ENCODE measurements at regions not wholly inside any gene's neighbourhood (a gene's known extent, or its start where the extent isn't known, plus 50 kb on each side); places are given as distances from the start of the nearest gene placed in this dataset.
"Not testable (repeated sequence)": the region's sequence is repeated elsewhere in the genome, so short reads cannot be mapped to it uniquely, and the experiment has no call there.

DNA sequence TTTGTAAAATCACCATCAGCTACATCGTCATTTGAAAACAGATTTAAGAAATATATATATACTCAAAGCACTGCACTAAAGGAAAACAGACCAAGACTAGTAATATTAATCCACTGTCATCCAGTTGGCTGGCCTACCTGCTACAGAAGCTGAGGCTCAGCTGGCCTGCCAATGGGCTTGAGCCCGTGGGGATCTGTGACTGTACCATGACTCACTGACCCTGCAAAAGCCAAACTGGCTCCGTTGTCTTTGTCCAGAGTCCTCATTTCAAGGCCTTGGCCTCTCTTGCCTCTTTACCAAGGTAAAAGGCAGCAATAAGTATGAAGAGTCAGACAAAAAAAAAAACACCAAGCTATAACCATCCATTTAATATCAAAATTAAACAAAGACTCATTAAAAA is 463.5 kb upstream of the RASGRP1 start:
- Histone ChIP-seq H3K9me3 (ENCODE audit: control insufficient read depth in 1 of 2, low read length in 2 of 2) (no peaks in the 10 kb centered on the region), H3K27me3 (ENCODE audit: low read depth, low read length) (no peaks in the 10 kb centered on the region), H3K4me3 (ENCODE audit: low read depth in 1 of 2, low read length in 2 of 2) (no peak overlapping the region), H3K4me1 (ENCODE audit: control insufficient read depth in 1 of 2, insufficient read depth in 2 of 2, low read length in 2 of 2) (no peaks in the 10 kb centered on the region), H3K27ac (ENCODE audit: low read length) (no peak overlapping the region), H3K36me3 (ENCODE audit: control insufficient read depth in 1 of 2, insufficient read depth in 2 of 2, low read length in 2 of 2) (no peaks in the 10 kb centered on the region)

DNA sequence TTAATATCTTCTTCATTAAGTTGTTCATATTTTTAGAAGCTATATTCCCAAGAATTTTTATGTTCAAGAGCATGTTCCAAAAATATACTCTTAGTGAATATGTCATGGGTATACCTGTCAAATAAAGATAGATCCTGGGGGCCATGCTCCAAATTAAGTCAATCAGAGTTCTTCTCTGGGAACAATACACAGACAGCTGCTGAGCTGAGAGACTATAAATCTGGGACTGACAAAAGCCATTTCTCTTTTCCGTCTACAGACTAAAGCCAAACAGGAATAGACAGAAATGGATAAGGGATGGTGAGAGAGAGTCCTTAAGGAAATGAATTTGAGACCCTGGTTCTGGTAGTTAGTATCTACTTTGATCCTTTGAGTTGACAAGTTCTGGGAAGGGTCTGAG is 465.1 kb upstream of the RASGRP1 start:
- Histone ChIP-seq H3K9me3 (ENCODE audit: control insufficient read depth in 1 of 2, low read length in 2 of 2) (no peaks in the 10 kb centered on the region), H3K36me3 (ENCODE audit: control insufficient read depth in 1 of 2, insufficient read depth in 2 of 2, low read length in 2 of 2) (no peaks in the 10 kb centered on the region), H3K27me3 (ENCODE audit: low read depth, low read length) (no peaks in the 10 kb centered on the region), H3K27ac (ENCODE audit: low read length) (no peak overlapping the region), H3K4me1 (ENCODE audit: control insufficient read depth in 1 of 2, insufficient read depth in 2 of 2, low read length in 2 of 2) (no peaks in the 10 kb centered on the region), H3K4me3 (ENCODE audit: low read depth in 1 of 2, low read length in 2 of 2) (no peak overlapping the region)

DNA sequence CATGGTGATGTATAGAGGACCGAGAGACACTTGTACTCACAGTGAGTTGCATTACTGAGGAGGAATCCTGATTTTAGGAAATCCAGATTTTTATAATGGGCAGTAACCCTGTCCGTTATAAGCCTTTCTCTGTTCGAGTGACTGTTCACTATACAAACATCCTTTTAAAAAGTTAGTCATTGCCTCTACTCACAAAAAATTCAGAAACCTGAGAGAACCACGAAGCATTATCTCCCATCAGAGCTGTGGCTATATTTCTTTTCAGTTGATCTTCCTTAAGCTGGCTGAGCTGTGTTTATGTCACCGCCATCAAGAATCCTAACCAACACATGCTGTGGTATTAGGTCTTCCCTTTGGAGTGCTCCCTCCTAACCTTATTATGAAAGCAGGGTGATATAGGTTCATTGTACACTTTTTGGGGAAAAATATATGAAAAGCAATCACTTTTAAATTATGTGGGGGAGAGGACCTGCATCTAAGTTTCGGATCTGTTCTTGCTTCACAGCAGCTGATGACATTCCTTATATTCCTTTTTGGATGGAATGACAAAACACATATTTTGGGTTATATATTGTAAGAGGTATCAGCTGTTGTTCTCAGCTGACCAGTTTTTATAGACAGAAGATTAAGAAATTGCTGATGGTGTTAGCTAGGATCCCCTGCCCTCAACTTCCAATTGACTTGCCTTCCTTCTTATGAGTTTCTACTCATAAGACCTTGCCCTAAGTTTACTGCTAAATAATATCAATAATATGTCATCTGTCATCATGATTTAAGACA is 465.9 kb upstream of the RASGRP1 start:
- Histone ChIP-seq H3K27me3 (ENCODE audit: low read depth, low read length) (no peaks in the 10 kb centered on the region), H3K9me3 (ENCODE audit: control insufficient read depth in 1 of 2, low read length in 2 of 2) (no peaks in the 10 kb centered on the region), H3K4me1 (ENCODE audit: control insufficient read depth in 1 of 2, insufficient read depth in 2 of 2, low read length in 2 of 2) (no peaks in the 10 kb centered on the region), H3K4me3 (ENCODE audit: low read depth in 1 of 2, low read length in 2 of 2) (no peak overlapping the region), H3K36me3 (ENCODE audit: control insufficient read depth in 1 of 2, insufficient read depth in 2 of 2, low read length in 2 of 2) (no peaks in the 10 kb centered on the region), H3K27ac (ENCODE audit: low read length) (no peak overlapping the region)

DNA sequence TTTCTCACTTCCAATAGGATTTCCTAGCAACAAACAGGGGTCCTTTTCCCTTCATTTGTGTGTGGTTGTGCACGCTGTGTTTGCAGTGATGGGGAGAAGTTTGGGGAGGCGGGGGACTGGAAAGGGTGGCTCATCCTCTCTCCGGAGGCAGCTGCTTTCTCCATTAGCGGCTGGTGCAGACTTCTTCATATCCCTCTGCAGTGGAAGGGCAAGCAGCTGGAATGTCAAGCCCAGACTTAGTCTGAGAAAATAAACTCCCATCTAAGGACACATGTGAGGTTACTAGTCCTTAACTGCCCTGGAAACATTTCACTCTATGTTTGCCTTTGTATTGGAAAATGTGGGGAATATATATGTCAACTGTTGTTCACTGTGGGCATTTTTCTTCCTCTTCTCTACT is 467.0 kb upstream of the RASGRP1 start:
- H3K27me3 ChIP-seq (ENCODE audit: low read depth, low read length) = no peaks in the 10 kb centered on the region
- H3K36me3 ChIP-seq (ENCODE audit: control insufficient read depth in 1 of 2, insufficient read depth in 2 of 2, low read length in 2 of 2) = no peaks in the 10 kb centered on the region
- no peak overlapping the region for H3K4me3 ChIP-seq (ENCODE audit: low read depth in 1 of 2, low read length in 2 of 2)

DNA sequence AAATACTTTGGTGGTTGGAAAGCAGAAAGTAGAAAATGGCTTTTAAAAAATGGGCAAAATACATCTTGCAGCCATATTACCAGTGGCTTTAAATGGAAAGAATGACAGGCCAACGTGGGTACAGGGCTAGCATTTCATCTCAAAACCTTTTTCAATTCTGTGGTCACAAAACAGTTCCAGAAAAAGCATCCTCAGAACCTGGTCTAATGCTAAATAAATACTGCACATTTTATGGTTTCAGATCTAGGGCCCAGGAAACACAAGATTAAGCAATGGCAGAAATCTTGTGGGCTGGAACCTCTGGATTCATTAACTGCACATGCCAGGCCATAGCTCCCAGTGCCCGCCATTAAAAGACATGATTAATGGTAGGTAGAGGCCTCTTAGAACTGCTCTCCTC is 470.2 kb upstream of the RASGRP1 start:
- H3K27me3 ChIP-seq (ENCODE audit: low read depth, low read length) = no peaks in the 10 kb centered on the region

More for the DNA sequence above, 467.0 kb upstream of the RASGRP1 start:
- no peaks in the 10 kb centered on the region for H3K4me1 ChIP-seq (ENCODE audit: control insufficient read depth in 1 of 2, insufficient read depth in 2 of 2, low read length in 2 of 2)
- H3K9me3 ChIP-seq (ENCODE audit: control insufficient read depth in 1 of 2, low read length in 2 of 2) = no peaks in the 10 kb centered on the region
- H3K27ac ChIP-seq (ENCODE audit: low read length) = no peak overlapping the region

DNA sequence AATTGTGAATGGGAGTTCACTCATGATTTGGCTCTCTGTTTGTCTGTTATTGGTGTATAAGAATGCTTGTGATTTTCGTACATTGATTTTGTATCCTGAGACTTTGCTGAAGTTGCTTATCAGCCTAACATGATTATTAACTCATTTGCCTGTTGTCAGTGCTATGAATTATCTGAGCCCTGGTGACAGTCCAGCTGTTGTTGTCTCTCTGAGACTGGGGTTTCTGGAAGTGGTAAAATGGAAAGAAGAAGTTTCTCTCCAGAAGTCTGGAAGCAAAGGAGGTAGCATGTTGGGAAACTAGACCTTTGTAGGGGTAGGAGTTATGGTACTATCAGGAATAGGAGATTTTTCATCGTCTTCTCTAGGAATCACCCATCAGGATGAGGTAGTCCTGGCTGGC is 473.0 kb upstream of the RASGRP1 start:
- not testable (repeated sequence) for H3K9me3 ChIP-seq (ENCODE audit: control insufficient read depth in 1 of 2, low read length in 2 of 2); H3K4me1 ChIP-seq (ENCODE audit: control insufficient read depth in 1 of 2, insufficient read depth in 2 of 2, low read length in 2 of 2); H3K36me3 ChIP-seq (ENCODE audit: control insufficient read depth in 1 of 2, insufficient read depth in 2 of 2, low read length in 2 of 2); H3K27me3 ChIP-seq (ENCODE audit: low read depth, low read length); H3K4me3 ChIP-seq (ENCODE audit: low read depth in 1 of 2, low read length in 2 of 2); H3K27ac ChIP-seq (ENCODE audit: low read length)

More for the DNA sequence above, 470.2 kb upstream of the RASGRP1 start:
- Histone ChIP-seq H3K27ac (ENCODE audit: low read length) (no peak overlapping the region), H3K4me1 (ENCODE audit: control insufficient read depth in 1 of 2, insufficient read depth in 2 of 2, low read length in 2 of 2) (no peaks in the 10 kb centered on the region), H3K4me3 (ENCODE audit: low read depth in 1 of 2, low read length in 2 of 2) (no peak overlapping the region), H3K9me3 (ENCODE audit: control insufficient read depth in 1 of 2, low read length in 2 of 2) (no peaks in the 10 kb centered on the region), H3K36me3 (ENCODE audit: control insufficient read depth in 1 of 2, insufficient read depth in 2 of 2, low read length in 2 of 2) (no peaks in the 10 kb centered on the region)

DNA sequence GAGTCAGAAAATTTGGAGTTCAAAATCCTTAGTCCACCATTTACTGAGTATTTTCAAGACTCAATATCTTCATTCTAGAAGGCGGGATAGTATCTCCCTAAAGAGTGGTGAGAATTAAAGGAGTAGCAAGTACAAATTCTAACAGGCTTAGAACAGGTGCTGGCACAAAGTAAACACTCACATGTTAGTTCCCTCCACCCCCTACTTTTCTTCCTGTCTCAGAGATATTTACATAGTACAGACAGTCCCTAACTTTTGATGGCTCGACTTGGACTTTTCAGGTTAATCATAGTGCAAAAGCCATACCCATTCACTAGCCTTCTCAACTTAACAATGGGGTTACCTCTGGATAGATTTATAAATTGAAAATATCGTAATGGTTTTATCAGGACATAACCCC is 476.2 kb upstream of the RASGRP1 start:
- Histone ChIP-seq H3K4me3 (ENCODE audit: low read depth in 1 of 2, low read length in 2 of 2) (no peak overlapping the region), H3K36me3 (ENCODE audit: control insufficient read depth in 1 of 2, insufficient read depth in 2 of 2, low read length in 2 of 2) (no peaks in the 10 kb centered on the region), H3K4me1 (ENCODE audit: control insufficient read depth in 1 of 2, insufficient read depth in 2 of 2, low read length in 2 of 2) (no peaks in the 10 kb centered on the region), H3K27me3 (ENCODE audit: low read depth, low read length) (no peaks in the 10 kb centered on the region), H3K27ac (ENCODE audit: low read length) (no peak overlapping the region), H3K9me3 (ENCODE audit: control insufficient read depth in 1 of 2, low read length in 2 of 2) (no peaks in the 10 kb centered on the region)

DNA sequence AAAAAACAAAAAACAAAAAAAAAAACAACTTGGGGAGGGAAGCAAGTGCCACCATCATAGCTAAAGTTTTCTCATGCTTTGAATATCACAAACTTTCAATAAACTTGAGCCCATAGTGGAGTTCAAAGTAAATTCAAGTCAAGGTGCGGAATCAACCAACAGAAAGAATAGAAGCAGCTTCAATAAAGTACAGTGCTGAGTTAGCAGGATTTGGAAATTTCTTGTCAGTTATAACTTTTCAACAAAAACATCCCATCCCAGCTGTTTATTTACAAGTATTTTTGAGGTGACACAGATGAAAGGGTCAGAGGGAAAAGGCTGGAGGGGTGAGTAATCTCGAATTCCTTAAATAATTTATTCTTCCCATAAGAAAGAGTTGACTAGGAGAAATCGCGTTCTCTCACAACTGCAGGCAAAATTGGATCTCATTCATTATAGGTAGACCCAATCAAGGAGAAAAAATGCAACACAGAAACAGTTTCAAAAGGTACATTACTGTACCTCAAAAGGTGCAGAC is 477.4 kb upstream of the RASGRP1 start:
- H3K4me1 ChIP-seq (ENCODE audit: control insufficient read depth in 1 of 2, insufficient read depth in 2 of 2, low read length in 2 of 2) = no peaks in the 10 kb centered on the region
- H3K9me3 ChIP-seq (ENCODE audit: control insufficient read depth in 1 of 2, low read length in 2 of 2) = no peaks in the 10 kb centered on the region
- no peaks in the 10 kb centered on the region for H3K27me3 ChIP-seq (ENCODE audit: low read depth, low read length)
- H3K4me3 ChIP-seq (ENCODE audit: low read depth in 1 of 2, low read length in 2 of 2) = no peak overlapping the region
- H3K27ac ChIP-seq (ENCODE audit: low read length) = no peak overlapping the region
- H3K36me3 ChIP-seq (ENCODE audit: control insufficient read depth in 1 of 2, insufficient read depth in 2 of 2, low read length in 2 of 2) = no peaks in the 10 kb centered on the region

DNA sequence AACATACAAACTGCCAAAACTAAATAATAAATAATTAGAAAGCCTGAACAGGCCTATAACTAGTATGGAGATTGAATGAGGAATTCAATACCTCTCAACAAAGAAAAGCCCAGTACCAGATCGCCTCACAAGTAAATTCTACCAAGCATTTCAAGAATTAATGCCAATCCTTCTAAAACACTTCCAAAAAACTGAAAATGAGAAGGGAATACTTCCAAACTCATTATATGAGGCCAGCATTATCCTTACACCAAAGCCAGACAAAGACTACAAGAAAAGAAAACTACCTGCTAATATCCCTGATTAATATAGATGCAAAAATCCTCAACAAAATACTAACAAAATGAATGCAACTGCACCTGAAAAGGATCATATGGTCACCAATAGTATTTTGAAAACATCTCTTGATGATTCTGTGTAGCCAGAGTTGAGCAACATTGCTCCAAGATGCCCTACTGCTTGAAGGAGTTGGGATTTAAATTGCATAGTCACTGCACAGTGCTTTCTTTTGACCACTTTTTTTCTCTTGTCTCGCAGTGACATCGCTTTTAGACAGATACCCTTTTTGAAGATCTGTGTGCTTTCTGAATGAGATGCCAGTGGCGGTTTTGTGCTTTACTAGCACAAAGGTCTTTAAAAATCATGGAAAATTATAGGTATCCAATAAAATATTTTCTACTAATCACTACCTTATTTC is 487.2 kb upstream of the RASGRP1 start:
- Histone ChIP-seq H3K4me1 (ENCODE audit: control insufficient read depth in 1 of 2, insufficient read depth in 2 of 2, low read length in 2 of 2) (no peaks in the 10 kb centered on the region), H3K4me3 (ENCODE audit: low read depth in 1 of 2, low read length in 2 of 2) (no peak overlapping the region), H3K27ac (ENCODE audit: low read length) (no peak overlapping the region), H3K9me3 (ENCODE audit: control insufficient read depth in 1 of 2, low read length in 2 of 2) (peaks cover 0 to 16% of the 10 kb centered on the region in 2 donors), H3K27me3 (ENCODE audit: low read depth, low read length) (no peaks in the 10 kb centered on the region), H3K36me3 (ENCODE audit: control insufficient read depth in 1 of 2, insufficient read depth in 2 of 2, low read length in 2 of 2) (no peaks in the 10 kb centered on the region)

DNA sequence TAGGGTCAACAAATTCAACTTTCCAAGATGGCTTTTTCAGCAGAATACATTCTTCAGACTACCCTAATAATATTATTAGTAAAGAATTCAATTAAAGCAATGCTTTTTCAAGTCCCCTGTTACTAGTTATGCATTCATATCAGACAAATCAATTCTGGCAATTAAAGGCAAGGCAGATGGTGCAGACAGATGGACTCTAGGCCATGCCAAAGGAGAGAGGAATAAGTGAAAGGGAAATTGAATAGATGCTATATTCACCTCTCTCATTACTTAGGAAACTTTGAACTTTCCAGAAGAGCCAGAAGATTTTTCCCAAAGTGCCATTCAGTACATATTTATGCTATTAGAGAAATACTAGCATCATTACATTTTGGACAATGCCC is 487.7 kb upstream of the RASGRP1 start:
- Histone ChIP-seq H3K27ac (ENCODE audit: low read length) (no peak overlapping the region), H3K4me1 (ENCODE audit: control insufficient read depth in 1 of 2, insufficient read depth in 2 of 2, low read length in 2 of 2) (no peaks in the 10 kb centered on the region), H3K36me3 (ENCODE audit: control insufficient read depth in 1 of 2, insufficient read depth in 2 of 2, low read length in 2 of 2) (no peaks in the 10 kb centered on the region), H3K9me3 (ENCODE audit: control insufficient read depth in 1 of 2, low read length in 2 of 2) (peaks cover 0 to 16% of the 10 kb centered on the region in 2 donors), H3K4me3 (ENCODE audit: low read depth in 1 of 2, low read length in 2 of 2) (no peak overlapping the region), H3K27me3 (ENCODE audit: low read depth, low read length) (no peaks in the 10 kb centered on the region)

DNA sequence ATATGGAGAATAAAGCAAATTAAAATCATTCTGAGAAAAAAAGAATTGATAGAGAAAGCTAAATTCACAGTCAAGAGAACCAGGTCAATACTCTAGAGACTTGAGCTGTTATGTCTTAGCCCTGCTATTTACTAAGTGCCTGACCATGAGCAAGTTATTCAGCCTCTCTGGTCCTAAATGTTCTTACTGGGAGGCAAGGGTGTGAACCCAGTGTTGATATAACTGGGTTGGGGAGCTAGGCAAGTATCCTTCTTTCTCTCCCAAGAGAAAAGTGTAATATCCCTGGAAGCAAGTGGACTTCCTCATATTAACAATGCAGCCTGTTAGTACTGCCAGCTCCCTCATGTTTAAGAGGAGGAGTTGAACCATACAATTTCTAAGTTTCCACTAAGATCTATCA is 488.9 kb upstream of the RASGRP1 start:
- no peak overlapping the region for H3K4me3 ChIP-seq (ENCODE audit: low read depth in 1 of 2, low read length in 2 of 2)
- H3K36me3 ChIP-seq (ENCODE audit: control insufficient read depth in 1 of 2, insufficient read depth in 2 of 2, low read length in 2 of 2) = no peaks in the 10 kb centered on the region
- H3K27me3 ChIP-seq (ENCODE audit: low read depth, low read length) = no peaks in the 10 kb centered on the region
- H3K9me3 ChIP-seq (ENCODE audit: control insufficient read depth in 1 of 2, low read length in 2 of 2) = peaks cover 0 to 14% of the 10 kb centered on the region in 2 donors
- H3K4me1 ChIP-seq (ENCODE audit: control insufficient read depth in 1 of 2, insufficient read depth in 2 of 2, low read length in 2 of 2) = no peaks in the 10 kb centered on the region
- H3K27ac ChIP-seq (ENCODE audit: low read length) = no peak overlapping the region

All from muscle layer of duodenum (tissue), 2 donors.